Lung (tissue), 11 donors: ENCODE measurements at regions not wholly inside any gene's neighbourhood (a gene's known extent, or its start where the extent isn't known, plus 50 kb on each side); places are given as distances from the start of the nearest gene placed in this dataset.

Experiments
- ATAC-seq: fragments of 200-7000 bp; cut with Tn5 transposase; one replicate; pipeline ENCODE4 v1.9.1; 2020; ENCODE audit warnings: moderate number of reproducible peaks; ENCODE audit not compliant: insufficient read depth, low FRiP score
- DNase-seq, 3 donors: peaks; one replicate each; pipeline ENCODE4 v3.0.0-alpha.2; 2013 to 2017
- H3K27ac ChIP-seq, 2 donors: one replicate each; pipeline ENCODE4 v1.5.1; 2013; ENCODE audit warnings: mild to moderate bottlenecking in 2 of 2, moderate library complexity in 2 of 2, control low read depth in 1 of 2, inconsistent platforms in 1 of 2, low read depth in 1 of 2, low read length in 1 of 2
- H3K27me3 ChIP-seq, 3 donors: one replicate each; pipeline ENCODE4 v1.5.1; 2013; ENCODE audit warnings: low read length in 2 of 3; ENCODE audit not compliant: control insufficient read depth in 3 of 3, insufficient read depth in 3 of 3
- H3K36me3 ChIP-seq, 4 donors: one replicate each; pipeline ENCODE4 v1.5.1; 2013; ENCODE audit warnings: low read length in 4 of 4, mild to moderate bottlenecking in 1 of 4, moderate library complexity in 1 of 4; ENCODE audit not compliant: control insufficient read depth in 4 of 4, insufficient read depth in 4 of 4
- H3K4me1 ChIP-seq, 5 donors: one replicate each; pipeline ENCODE4 v1.5.1; 2013; ENCODE audit warnings: low read length in 5 of 5, mild to moderate bottlenecking in 2 of 5, moderate library complexity in 1 of 5; ENCODE audit not compliant: control insufficient read depth in 5 of 5, insufficient read depth in 5 of 5
- H3K4me3 ChIP-seq: one replicate; pipeline ENCODE4 v1.5.1; 2013; ENCODE audit warnings: mild to moderate bottlenecking, control low read depth, moderate library complexity
- H3K9ac ChIP-seq, 2 donors: one replicate each; pipeline ENCODE4 v1.5.1; 2013; ENCODE audit warnings: low read length in 2 of 2, control low read depth in 1 of 2; ENCODE audit not compliant: insufficient read depth in 1 of 2
- H3K9me3 ChIP-seq, 4 donors: one replicate each; pipeline ENCODE4 v1.5.1; 2013; ENCODE audit warnings: low read length in 3 of 4, mild to moderate bottlenecking in 1 of 4, moderate library complexity in 1 of 4; ENCODE audit not compliant: control insufficient read depth in 4 of 4, insufficient read depth in 3 of 4
- CTCF ChIP-seq: IDR thresholded peaks from 2 replicates; pipeline ENCODE4 v1.5.1; 2012; ENCODE audit warnings: mild to moderate bottlenecking; ENCODE audit errors: control extremely low read depth, extremely low read depth
- WGBS, 2 donors: extraction: QIAGEN DNeasy Blood & Tissue Kit; methylation state at CpG; one replicate each; pipeline ENCODE4 v1.1.7; 2013; 5-methylcytosine and 5-hydroxymethylcytosine counted together
- donor health status: control.
- donor health status: control.
- donor health status: Bipolar disorder and iron deficiency.
- donor health status: healthy.
- donor health status: DM: yes; HTN: yes; CAD: no.

- ATAC-seq (no peak), DNase-seq (no peak)
- no peak overlapping the region for H3K27ac ChIP-seq
- no peaks in the 10 kb centered on the region for H3K9me3 ChIP-seq
- no peak for TF ChIP-seq CTCF
- H3K4me3 ChIP-seq, result no peak overlapping the region
- H3K36me3 ChIP-seq, result no peaks in the 10 kb centered on the region
- no peak overlapping the region for H3K9ac ChIP-seq
- H3K4me1 ChIP-seq, result peaks cover 0 to 2% (median 0%) of the 10 kb centered on the region in 5 donors
- no peaks in the 10 kb centered on the region for H3K27me3 ChIP-seq
- WGBS, 2 donors, result 92 to 100% methylated on average over 1 of the region's 1 CpG
Observed at GRCh38 chr2:196426122-196426521, 213.4 kb upstream of the CCDC150 start.

GRCh38 chr2:196427986-196428634 lies 211.4 kb upstream of the CCDC150 start:
- DNase-seq (no peak), ATAC-seq (no peak)
- H3K9ac ChIP-seq, result no peak overlapping the region
- no peak overlapping the region for H3K4me3 ChIP-seq
- H3K27me3 ChIP-seq, result no peaks in the 10 kb centered on the region
- no peaks in the 10 kb centered on the region for H3K9me3 ChIP-seq
- WGBS, 2 donors, result 11 to 15% methylated on average over 2 of the region's 2 CpGs
- no peak overlapping the region for H3K27ac ChIP-seq
- no peaks in the 10 kb centered on the region for H3K36me3 ChIP-seq
- no peak for TF ChIP-seq CTCF
- H3K4me1 ChIP-seq, result peaks cover 0 to 5% (median 0%) of the 10 kb centered on the region in 5 donors

GRCh38 chr2:196431076-196431475 lies 208.4 kb upstream of the CCDC150 start:
- ATAC-seq (no peak), DNase-seq (no peak)
- Histone ChIP-seq H3K36me3 (no peaks in the 10 kb centered on the region), H3K27me3 (no peaks in the 10 kb centered on the region), H3K9ac (no peak overlapping the region), H3K27ac (no peak overlapping the region), H3K9me3 (no peaks in the 10 kb centered on the region), H3K4me3 (no peak overlapping the region), H3K4me1 (peaks cover 0 to 8% (median 0%) of the 10 kb centered on the region in 5 donors)
- TF ChIP-seq CTCF, result no peak
- 28 to 38% methylated on average over 2 of the region's 2 CpGs for WGBS, 2 donors

GRCh38 chr2:196431957-196432356 lies 207.6 kb upstream of the CCDC150 start:
- Histone ChIP-seq H3K4me3 (no peak overlapping the region), H3K36me3 (no peaks in the 10 kb centered on the region), H3K4me1 (peaks cover 0 to 8% (median 0%) of the 10 kb centered on the region in 5 donors), H3K27ac (no peak overlapping the region), H3K27me3 (no peaks in the 10 kb centered on the region), H3K9ac (no peak overlapping the region), H3K9me3 (no peaks in the 10 kb centered on the region)
- 61 to 63% methylated on average over 4 of the region's 4 CpGs for WGBS, 2 donors
- DNase-seq (peak in 1 of 3 donors; percentile 31), ATAC-seq (no peak)
- no peak for TF ChIP-seq CTCF
